ENCODE measurements at regions not wholly inside any gene's neighbourhood (a gene's known extent, or its start where the extent isn't known, plus 50 kb on each side); places are given as distances from the start of the nearest gene placed in this dataset.

- H3K4me1 Mint-ChIP-seq (ENCODE audit: unreplicated experiment), result no peaks in the 10 kb centered on the region
- H3K27me3 Mint-ChIP-seq (ENCODE audit: unreplicated experiment), result peaks cover 6% of the 10 kb centered on the region
- no peaks in the 10 kb centered on the region for H3K9me3 Mint-ChIP-seq (ENCODE audit: unreplicated experiment)
- TF ChIP-seq CTCF (IDR thresholded peaks at IDR 0.05), result no peak
- no peak overlapping the region for H3K27ac Mint-ChIP-seq (ENCODE audit: unreplicated experiment)
- no peak overlapping the region for H3K4me3 Mint-ChIP-seq (ENCODE audit: unreplicated experiment)
- H3K36me3 Mint-ChIP-seq (ENCODE audit: unreplicated experiment), result no peaks in the 10 kb centered on the region
- DNase-seq (ENCODE audit: extremely low spot score, unreplicated experiment), result no peak
Observed at GRCh38 chr6:90788781-90789180, 201.9 kb upstream of the MAP3K7 start.

- no peak for TF ChIP-seq CTCF (IDR thresholded peaks at IDR 0.05)
- Mint-ChIP-seq H3K9me3 (ENCODE audit: unreplicated experiment) (no peaks in the 10 kb centered on the region), H3K36me3 (ENCODE audit: unreplicated experiment) (no peaks in the 10 kb centered on the region), H3K27ac (ENCODE audit: unreplicated experiment) (no peak overlapping the region), H3K27me3 (ENCODE audit: unreplicated experiment) (peaks cover 9% of the 10 kb centered on the region), H3K4me1 (ENCODE audit: unreplicated experiment) (no peaks in the 10 kb centered on the region), H3K4me3 (ENCODE audit: unreplicated experiment) (no peak overlapping the region)
- DNase-seq (ENCODE audit: extremely low spot score, unreplicated experiment), result no peak
Observed at GRCh38 chr6:90787446-90787845, 200.6 kb upstream of the MAP3K7 start.

- no peaks in the 10 kb centered on the region for H3K36me3 Mint-ChIP-seq (ENCODE audit: unreplicated experiment)
- no peak overlapping the region for H3K4me3 Mint-ChIP-seq (ENCODE audit: unreplicated experiment)
- no peak overlapping the region for H3K27ac Mint-ChIP-seq (ENCODE audit: unreplicated experiment)
- DNase-seq (ENCODE audit: extremely low spot score, unreplicated experiment), result no peak
- peaks cover 23% of the 10 kb centered on the region for H3K27me3 Mint-ChIP-seq (ENCODE audit: unreplicated experiment)
- no peak for TF ChIP-seq CTCF (IDR thresholded peaks at IDR 0.05)
- H3K9me3 Mint-ChIP-seq (ENCODE audit: unreplicated experiment), result no peaks in the 10 kb centered on the region
- H3K4me1 Mint-ChIP-seq (ENCODE audit: unreplicated experiment), result no peaks in the 10 kb centered on the region
Observed at GRCh38 chr6:90780778-90781177, 193.9 kb upstream of the MAP3K7 start.

- H3K9me3 Mint-ChIP-seq (ENCODE audit: unreplicated experiment), result no peaks in the 10 kb centered on the region
- no peak for TF ChIP-seq CTCF (IDR thresholded peaks at IDR 0.05)
- no peak overlapping the region for H3K4me3 Mint-ChIP-seq (ENCODE audit: unreplicated experiment)
- H3K27me3 Mint-ChIP-seq (ENCODE audit: unreplicated experiment), result peaks cover 30% of the 10 kb centered on the region
- no peaks in the 10 kb centered on the region for H3K4me1 Mint-ChIP-seq (ENCODE audit: unreplicated experiment)
- no peaks in the 10 kb centered on the region for H3K36me3 Mint-ChIP-seq (ENCODE audit: unreplicated experiment)
- DNase-seq (ENCODE audit: extremely low spot score, unreplicated experiment), result no peak
- no peak overlapping the region for H3K27ac Mint-ChIP-seq (ENCODE audit: unreplicated experiment)
Observed at GRCh38 chr6:90780141-90780540, 193.3 kb upstream of the MAP3K7 start.

GRCh38 chr6:90778417-90779203 is 191.7 kb upstream of the MAP3K7 start:
- no peak for TF ChIP-seq CTCF (IDR thresholded peaks at IDR 0.05)
- DNase-seq (ENCODE audit: extremely low spot score, unreplicated experiment), result no peak
- no peaks in the 10 kb centered on the region for H3K4me1 Mint-ChIP-seq (ENCODE audit: unreplicated experiment)
- H3K36me3 Mint-ChIP-seq (ENCODE audit: unreplicated experiment), result no peaks in the 10 kb centered on the region
- H3K27ac Mint-ChIP-seq (ENCODE audit: unreplicated experiment), result no peak overlapping the region
- peaks cover 23% of the 10 kb centered on the region for H3K27me3 Mint-ChIP-seq (ENCODE audit: unreplicated experiment)
- H3K4me3 Mint-ChIP-seq (ENCODE audit: unreplicated experiment), result no peak overlapping the region
- H3K9me3 Mint-ChIP-seq (ENCODE audit: unreplicated experiment), result no peaks in the 10 kb centered on the region

Data from osteocyte (in vitro differentiated cells).